Eye (tissue), 1 donor: ENCODE measurements at regions not wholly inside any gene's neighbourhood (a gene's known extent, or its start where the extent isn't known, plus 50 kb on each side); places are given as distances from the start of the nearest gene placed in this dataset.
"Not testable (repeated sequence)": the region's sequence is repeated elsewhere in the genome, so short reads cannot be mapped to it uniquely, and the experiment has no call there.

Source experiments
- DNase-seq: peaks from one replicate; pipeline ENCODE4 v3.0.0-alpha.2; 2015

DNA sequence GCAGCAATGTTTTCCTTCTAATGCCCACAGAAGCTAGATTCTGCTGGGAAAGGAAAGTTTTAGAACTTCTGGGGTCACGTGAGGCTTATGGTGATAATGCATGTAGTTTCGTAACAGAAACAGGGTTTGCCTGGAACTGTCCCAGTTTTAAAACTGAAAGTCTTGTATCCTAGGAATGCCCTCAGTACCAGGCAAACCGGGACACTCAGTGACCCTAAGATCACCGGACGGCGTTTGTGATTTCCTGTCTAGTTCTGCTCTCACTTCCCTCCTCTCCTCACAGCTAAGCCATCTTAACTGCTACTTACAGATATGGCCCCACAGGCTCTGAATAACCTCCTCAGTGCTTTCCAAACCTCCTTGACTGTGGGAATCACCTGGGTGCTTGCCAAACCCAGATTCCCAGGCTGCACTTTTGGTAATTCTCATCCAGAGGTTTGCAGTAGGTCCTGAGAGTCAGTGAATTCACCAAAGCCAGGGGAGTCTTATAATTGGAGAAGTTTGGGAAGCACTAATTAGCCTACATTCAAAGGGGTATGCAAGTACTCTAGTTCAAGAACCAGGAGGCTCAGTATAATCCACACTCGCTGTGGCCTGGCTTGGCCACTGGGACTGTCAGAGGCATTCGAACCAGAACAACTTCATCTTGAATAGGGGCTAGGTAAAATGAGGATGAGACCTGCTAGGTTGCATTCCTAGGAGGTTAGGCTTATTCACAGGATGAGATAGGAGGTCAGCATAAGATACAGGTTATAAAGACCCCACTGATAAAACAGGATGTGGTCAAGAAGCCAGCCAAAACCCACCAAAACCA is 231.6 kb upstream of the MYLIP start:
- DNase-seq, result peak; percentile 20

- no peak for DNase-seq
These were observed 232.3 kb upstream of the DTNBP1 start for GRCh38 chr6:15894973-15895725.

- no peak for DNase-seq
These were observed 230.9 kb upstream of the DTNBP1 start for GRCh38 chr6:15893556-15894253.

GRCh38 chr6:15892369-15892768 is 229.5 kb upstream of the DTNBP1 start:
- no peak for DNase-seq

- DNase-seq, result no peak
These were observed 226.3 kb upstream of the DTNBP1 start for GRCh38 chr6:15888798-15889772.

- no peak for DNase-seq
These were observed 224.9 kb upstream of the DTNBP1 start for GRCh38 chr6:15887491-15888461.

DNA sequence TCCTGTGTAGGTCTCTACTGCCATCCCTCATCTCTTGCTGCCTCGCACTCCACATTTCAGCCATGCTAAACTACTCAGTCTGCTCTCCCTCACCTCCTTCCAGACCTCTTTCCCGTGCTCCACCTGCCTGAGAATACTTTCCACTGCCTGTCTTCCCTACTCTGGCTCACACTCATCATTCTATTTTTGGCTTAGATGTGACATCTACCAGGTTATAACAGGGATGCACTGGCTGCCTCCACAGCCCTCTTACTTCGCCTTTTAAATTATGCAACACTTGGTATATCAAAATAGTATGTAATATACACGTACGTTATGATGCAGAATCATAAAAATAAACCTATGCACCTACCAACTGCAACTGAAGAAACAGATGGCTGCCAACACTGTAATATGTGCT is 222.8 kb upstream of the DTNBP1 start:
- no peak for DNase-seq

- not testable (repeated sequence) for DNase-seq
These were observed 220.8 kb upstream of the DTNBP1 start for GRCh38 chr6:15883593-15883992.

DNA sequence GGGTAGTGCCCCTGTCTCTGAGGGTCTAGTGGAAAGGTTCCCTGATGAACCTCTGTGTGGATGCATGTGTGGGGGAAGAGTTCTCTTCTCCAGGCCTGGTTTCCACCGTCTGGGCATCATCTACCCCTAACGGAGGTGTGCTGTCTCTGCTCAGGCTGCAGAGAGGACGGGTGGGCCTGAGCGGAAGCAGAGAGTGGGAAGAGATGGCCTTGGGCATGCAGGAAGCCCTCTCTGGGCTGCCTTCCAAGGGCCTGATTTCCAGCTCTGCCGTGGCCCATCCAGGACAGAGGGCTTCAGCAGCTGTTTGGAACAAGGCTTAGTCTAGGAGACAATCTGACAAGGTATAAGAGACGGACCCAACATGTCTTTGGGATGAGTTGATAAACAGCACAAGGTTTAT is 220.1 kb upstream of the DTNBP1 start:
- DNase-seq, result no peak

DNA sequence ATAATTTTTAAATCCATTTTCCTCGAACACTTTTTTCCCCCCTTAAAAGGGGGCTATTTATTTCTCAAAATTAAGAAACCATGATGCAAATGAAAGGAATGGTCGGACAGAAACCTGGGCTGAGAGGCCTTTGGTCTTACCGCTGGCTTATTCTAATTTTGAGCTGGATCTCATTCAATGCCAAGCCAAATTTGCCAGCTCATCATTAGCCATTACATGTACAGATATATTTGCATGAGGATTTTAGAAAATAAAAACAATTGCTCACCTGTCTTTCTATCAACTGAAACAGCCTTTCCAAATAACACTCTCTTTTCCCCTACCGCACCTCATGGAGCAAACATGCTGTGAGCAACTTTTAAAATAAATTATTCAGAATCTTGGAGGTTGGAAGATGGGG is 219.5 kb upstream of the DTNBP1 start:
- DNase-seq, result no peak

GRCh38 chr6:15881150-15881549 is 218.3 kb upstream of the DTNBP1 start:
- DNase-seq, result no peak

GRCh38 chr6:15880262-15880973 is 217.6 kb upstream of the DTNBP1 start:
- no peak for DNase-seq

DNA sequence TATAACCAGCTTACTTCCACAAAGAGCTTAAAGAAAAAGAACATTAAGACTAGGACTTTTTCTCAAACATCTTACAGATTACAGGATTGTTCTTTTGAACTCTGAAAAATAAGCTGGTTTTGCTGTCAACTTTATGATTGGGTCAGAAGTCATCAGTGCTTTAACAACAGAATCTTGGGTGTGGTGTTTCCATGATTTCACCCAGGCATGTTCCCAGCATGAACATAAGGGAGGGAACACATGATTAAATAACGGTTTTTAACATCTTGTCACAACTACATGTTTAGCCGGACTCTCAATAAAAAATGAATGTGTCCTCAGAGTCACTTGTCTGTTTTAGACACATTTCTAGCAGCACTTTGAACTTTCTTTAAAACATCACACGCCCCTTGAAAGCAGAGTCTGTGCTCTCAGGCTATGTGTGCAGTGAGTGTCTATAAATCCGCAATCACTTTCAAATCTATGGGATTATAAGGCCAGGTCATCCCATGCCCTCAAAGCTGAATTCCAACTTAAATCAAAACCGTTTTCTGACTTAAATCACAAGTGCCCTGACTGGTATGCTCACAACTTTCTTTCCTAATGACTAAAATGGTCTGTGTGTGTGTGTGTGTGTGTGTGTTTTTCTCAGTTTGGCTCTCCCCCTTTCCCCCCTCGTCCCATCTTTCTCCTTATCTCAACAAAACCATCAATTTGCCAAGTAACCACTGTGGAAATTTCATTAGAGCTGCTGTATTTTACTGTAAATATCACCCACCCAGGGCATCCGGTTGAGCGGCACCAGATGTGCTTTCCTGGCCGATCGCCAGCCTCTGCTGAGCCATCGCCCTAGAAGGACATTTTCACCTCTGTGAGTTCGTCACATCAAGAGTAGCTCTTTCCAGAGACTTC is 216.8 kb upstream of the DTNBP1 start:
- peak; percentile 70 for DNase-seq

GRCh38 chr6:15877231-15877630 is 214.4 kb upstream of the DTNBP1 start:
- DNase-seq, result no peak

- no peak for DNase-seq
These were observed 213.6 kb upstream of the DTNBP1 start for GRCh38 chr6:15876406-15876805.

DNA sequence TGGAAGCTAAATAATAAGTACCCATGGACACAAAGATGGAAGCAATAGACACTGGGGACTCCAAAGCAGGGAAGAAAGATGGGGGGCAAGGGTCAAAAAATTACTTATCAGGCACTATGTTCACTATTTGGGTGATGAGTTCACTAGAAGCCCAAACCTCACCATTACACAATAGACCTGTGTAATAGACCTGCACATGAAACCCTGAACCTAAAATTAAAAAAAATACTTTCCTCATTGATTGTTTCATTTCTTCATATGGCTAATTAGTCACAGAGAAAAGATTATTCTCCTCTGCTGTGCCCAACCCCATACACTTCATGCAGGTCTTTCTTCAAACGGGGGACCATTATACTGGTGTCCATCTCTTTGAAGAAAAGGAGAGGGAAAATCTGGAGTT is 213.0 kb upstream of the DTNBP1 start:
- no peak for DNase-seq

GRCh38 chr6:15874821-15875220 is 212.0 kb upstream of the DTNBP1 start:
- no peak for DNase-seq

GRCh38 chr6:15874326-15874725 is 211.5 kb upstream of the DTNBP1 start:
- no peak for DNase-seq
